SU-DHL-6 (cell line): ENCODE measurements at regions not wholly inside any gene's neighbourhood (a gene's known extent, or its start where the extent isn't known, plus 50 kb on each side); places are given as distances from the start of the nearest gene placed in this dataset.

ENCODE experiments used
- CTCF ChIP-seq: fragments of 200-600 bp; sonication (generic); IDR thresholded peaks from one replicate; pipeline ENCODE4 v1.5.1; 2017; ENCODE audit warnings: antibody characterized with exemption, mild to moderate bottlenecking, low read length, moderate library complexity; ENCODE audit not compliant: insufficient read depth, poor library complexity, severe bottlenecking
- EZH2phosphoT487 ChIP-seq: fragments of 200-600 bp; sonication (generic), shearing (Covaris generic); conservative IDR thresholded peaks from 2 replicates; pipeline ENCODE4 v1.6.1; 2018; ENCODE audit warnings: mild to moderate bottlenecking, antibody characterized with exemption, low read length, moderate library complexity, mixed read lengths

- no peak for TF ChIP-seq CTCF
- no peak for TF ChIP-seq EZH2phosphoT487
Observed at GRCh38 chr13:31399690-31400089, 199.9 kb downstream of the B3GLCT start.
